ENCODE measurements at regions not wholly inside any gene's neighbourhood (a gene's known extent, or its start where the extent isn't known, plus 50 kb on each side); places are given as distances from the start of the nearest gene placed in this dataset.

- Histone ChIP-seq H3K9me3 (replicated peaks; ENCODE audit: control insufficient read depth, insufficient read depth, low read length) (no peaks in the 10 kb centered on the region), H3K79me2 (ENCODE audit: control insufficient read depth, insufficient read depth, low read length) (no peaks in the 10 kb centered on the region), H3K4me1 (ENCODE audit: control insufficient read depth, insufficient read depth, low read length) (no peaks in the 10 kb centered on the region), H3K4me2 (ENCODE audit: control insufficient read depth, insufficient read depth) (no peak overlapping the region), H3K27me3 (replicated peaks in 1 of 2; ENCODE audit: control insufficient read depth in 2 of 2, insufficient read depth in 2 of 2, low read length in 1 of 2) (no peaks in the 10 kb centered on the region), H3K27ac (ENCODE audit: control insufficient read depth, insufficient read depth) (no peak overlapping the region), H2AFZ (ENCODE audit: control insufficient read depth, low read depth, low read length) (no peak overlapping the region), H4K20me1 (ENCODE audit: control insufficient read depth, insufficient read depth) (no peaks in the 10 kb centered on the region), H3K4me3 (no peak overlapping the region), H3K36me3 (ENCODE audit: control insufficient read depth in 2 of 2, insufficient read depth in 2 of 2, low read length in 1 of 2) (no peaks in the 10 kb centered on the region), H3K9ac (ENCODE audit: control insufficient read depth, insufficient read depth, low read length) (no peak overlapping the region)
- SMC1A ChIA-PET (ENCODE audit: uncharacterized antibody, unreplicated experiment), result no interaction called here
- no peak for DNase-seq (ENCODE audit: low read depth, low spot score)
- BruUV-seq (replicated peaks), result no TSS peak
- intact Hi-C loops (cut with micrococcal nuclease; ENCODE audit: unreplicated experiment), result no loop called here
- CTCF ChIA-PET, result no interaction called here
- POLR2A ChIA-PET, result no interaction called here
- 29% methylated on average over 1 of the region's 1 CpG for WGBS (ENCODE audit: insufficient coverage, insufficient replicate concordance, low lambda C conversion rate, missing lambda C conversion rate)
- RAD21 ChIA-PET (ENCODE audit: unreplicated experiment), result no interaction called here
- TF ChIP-seq SRF (IDR thresholded peaks at IDR 0.05; ENCODE audit: low read depth in 2 of 2, low read length in 2 of 2) (no peak), POU2F2 (IDR thresholded peaks at IDR 0.05; ENCODE audit: borderline replicate concordance, low read depth, low read length) (no peak), RBBP5 (conservative IDR thresholded peaks at IDR 0.05) (no peak), RUNX3 (IDR thresholded peaks at IDR 0.05; ENCODE audit: low read length) (no peak), MAX (IDR thresholded peaks at IDR 0.05; ENCODE audit: low read depth, low read length) (no peak), BCL3 (IDR thresholded peaks at IDR 0.05; ENCODE audit: borderline replicate concordance, insufficient read depth, low read depth, low read length, poor library complexity, severe bottlenecking) (no peak), E2F4 (IDR thresholded peaks at IDR 0.05; ENCODE audit: low read depth, low read length) (no peak), ZBTB33 (IDR thresholded peaks at IDR 0.05) (no peak), ZZZ3 (IDR thresholded peaks at IDR 0.05; ENCODE audit: control insufficient read depth, insufficient read length, low read depth) (no peak), WRNIP1 (IDR thresholded peaks at IDR 0.05; ENCODE audit: borderline replicate concordance, low read depth, low read length) (no peak), IRF3 (IDR thresholded peaks at IDR 0.05) (no peak), NRF1 (conservative IDR thresholded peaks at IDR 0.05; ENCODE audit: low read depth, low read length) (no peak)
- FAIRE-seq, result no peak
- in situ Hi-C loops (cut with MboI), result no loop called here
- ATAC-seq, result no peak
Observed at GRCh38 chr15:36177590-36178302, 401.7 kb upstream of the CDIN1 start.

Data from GM12878 (cell line).